ENCODE measurements at regions not wholly inside any gene's neighbourhood (a gene's known extent, or its start where the extent isn't known, plus 50 kb on each side); places are given as distances from the start of the nearest gene placed in this dataset.

GRCh38 chr12:5155866-5156265 lies 112.2 kb downstream of the KCNA5 start:
- no peaks in the 10 kb centered on the region for H3K27me3 ChIP-seq (ENCODE audit: insufficient read depth, low read length)

GRCh38 chr12:5160827-5161226 lies 117.1 kb downstream of the KCNA5 start:
- Histone ChIP-seq H4K20me1 (ENCODE audit: insufficient read depth, low read length) (no peaks in the 10 kb centered on the region), H3K27me3 (ENCODE audit: insufficient read depth, low read length) (no peaks in the 10 kb centered on the region), H3K27ac (ENCODE audit: low read depth, low read length, poor library complexity, severe bottlenecking) (no peak overlapping the region), H3K4me1 (ENCODE audit: insufficient read depth, low read length, severe bottlenecking) (no peaks in the 10 kb centered on the region), H3K79me2 (ENCODE audit: insufficient read depth, low read length) (no peaks in the 10 kb centered on the region), H3K4me3 (ENCODE audit: low read depth, low read length, poor library complexity, severe bottlenecking) (no peak overlapping the region), H3K9ac (ENCODE audit: low read length) (no peak overlapping the region), H3K4me2 (ENCODE audit: low read length) (no peak overlapping the region), H3K9me3 (ENCODE audit: low read length) (no peaks in the 10 kb centered on the region), H2AFZ (ENCODE audit: low read length) (no peak overlapping the region), H3K36me3 (ENCODE audit: insufficient read depth, low read length) (no peaks in the 10 kb centered on the region), H3F3A (ENCODE audit: insufficient read depth, low read length) (no peaks in the 10 kb centered on the region), H3K9me2 (ENCODE audit: low read depth, low read length) (no peaks in the 10 kb centered on the region)
- TF ChIP-seq EZH2 (IDR thresholded peaks at IDR 0.05; ENCODE audit: borderline replicate concordance, low read length), result no peak
- TF ChIP-seq CTCF (IDR thresholded peaks at IDR 0.05; ENCODE audit: low read length), result no peak

More at GRCh38 chr12:5155866-5156265, 112.2 kb downstream of the KCNA5 start:
- Histone ChIP-seq H3K27ac (ENCODE audit: low read depth, low read length, poor library complexity, severe bottlenecking) (no peak overlapping the region), H3K9me2 (ENCODE audit: low read depth, low read length) (no peaks in the 10 kb centered on the region), H3K9me3 (ENCODE audit: low read length) (no peaks in the 10 kb centered on the region), H4K20me1 (ENCODE audit: insufficient read depth, low read length) (no peaks in the 10 kb centered on the region), H2AFZ (ENCODE audit: low read length) (no peak overlapping the region), H3K79me2 (ENCODE audit: insufficient read depth, low read length) (no peaks in the 10 kb centered on the region), H3K4me2 (ENCODE audit: low read length) (no peak overlapping the region), H3K4me1 (ENCODE audit: insufficient read depth, low read length, severe bottlenecking) (no peaks in the 10 kb centered on the region), H3K4me3 (ENCODE audit: low read depth, low read length, poor library complexity, severe bottlenecking) (no peak overlapping the region), H3F3A (ENCODE audit: insufficient read depth, low read length) (no peaks in the 10 kb centered on the region), H3K9ac (ENCODE audit: low read length) (no peak overlapping the region), H3K36me3 (ENCODE audit: insufficient read depth, low read length) (no peaks in the 10 kb centered on the region)
- TF ChIP-seq EZH2 (IDR thresholded peaks at IDR 0.05; ENCODE audit: borderline replicate concordance, low read length) (no peak), CTCF (IDR thresholded peaks at IDR 0.05; ENCODE audit: low read length) (no peak)

- no peaks in the 10 kb centered on the region for H3K4me1 ChIP-seq (ENCODE audit: insufficient read depth, low read length, severe bottlenecking)
- H3K27ac ChIP-seq (ENCODE audit: low read depth, low read length, poor library complexity, severe bottlenecking), result no peak overlapping the region
- no peaks in the 10 kb centered on the region for H3K9me2 ChIP-seq (ENCODE audit: low read depth, low read length)
- no peaks in the 10 kb centered on the region for H3K9me3 ChIP-seq (ENCODE audit: low read length)
- H3K27me3 ChIP-seq (ENCODE audit: insufficient read depth, low read length), result no peaks in the 10 kb centered on the region
- no peak overlapping the region for H2AFZ ChIP-seq (ENCODE audit: low read length)
- no peaks in the 10 kb centered on the region for H3F3A ChIP-seq (ENCODE audit: insufficient read depth, low read length)
- no peak overlapping the region for H3K4me3 ChIP-seq (ENCODE audit: low read depth, low read length, poor library complexity, severe bottlenecking)
- H3K9ac ChIP-seq (ENCODE audit: low read length), result no peak overlapping the region
- TF ChIP-seq CTCF (IDR thresholded peaks at IDR 0.05; ENCODE audit: low read length) (no peak), EZH2 (IDR thresholded peaks at IDR 0.05; ENCODE audit: borderline replicate concordance, low read length) (no peak)
- H3K36me3 ChIP-seq (ENCODE audit: insufficient read depth, low read length), result no peaks in the 10 kb centered on the region
- H3K4me2 ChIP-seq (ENCODE audit: low read length), result no peak overlapping the region
- H4K20me1 ChIP-seq (ENCODE audit: insufficient read depth, low read length), result no peaks in the 10 kb centered on the region
- no peaks in the 10 kb centered on the region for H3K79me2 ChIP-seq (ENCODE audit: insufficient read depth, low read length)
These were observed 120.0 kb downstream of the KCNA5 start for GRCh38 chr12:5163661-5164060.
